ENCODE measurements at regions not wholly inside any gene's neighbourhood (a gene's known extent, or its start where the extent isn't known, plus 50 kb on each side); places are given as distances from the start of the nearest gene placed in this dataset.

DNA sequence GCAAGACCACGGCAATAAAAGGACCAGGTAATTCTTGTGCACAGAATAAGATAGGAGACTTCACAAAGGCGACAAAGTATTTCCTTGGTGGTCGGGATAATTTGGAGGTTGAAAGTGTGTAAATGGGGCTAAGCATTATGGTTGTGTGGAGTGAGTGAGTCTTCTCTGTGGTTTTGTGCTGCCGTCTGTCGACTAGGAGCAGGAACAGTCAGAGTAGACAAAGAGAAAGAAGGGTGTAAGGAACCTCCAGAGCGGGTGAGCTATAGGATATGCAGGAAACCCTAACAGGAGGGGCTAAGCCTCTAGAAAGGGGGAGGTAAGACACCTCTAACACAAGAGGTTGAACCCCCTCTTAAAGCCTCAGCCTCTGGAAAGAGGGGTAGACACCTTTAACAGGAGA, 201.6 kb downstream of the SH2D4B start:
- no peak for DNase-seq
- intact Hi-C loops (cut with DNase I): no loop called here
- no peak for ATAC-seq

DNA sequence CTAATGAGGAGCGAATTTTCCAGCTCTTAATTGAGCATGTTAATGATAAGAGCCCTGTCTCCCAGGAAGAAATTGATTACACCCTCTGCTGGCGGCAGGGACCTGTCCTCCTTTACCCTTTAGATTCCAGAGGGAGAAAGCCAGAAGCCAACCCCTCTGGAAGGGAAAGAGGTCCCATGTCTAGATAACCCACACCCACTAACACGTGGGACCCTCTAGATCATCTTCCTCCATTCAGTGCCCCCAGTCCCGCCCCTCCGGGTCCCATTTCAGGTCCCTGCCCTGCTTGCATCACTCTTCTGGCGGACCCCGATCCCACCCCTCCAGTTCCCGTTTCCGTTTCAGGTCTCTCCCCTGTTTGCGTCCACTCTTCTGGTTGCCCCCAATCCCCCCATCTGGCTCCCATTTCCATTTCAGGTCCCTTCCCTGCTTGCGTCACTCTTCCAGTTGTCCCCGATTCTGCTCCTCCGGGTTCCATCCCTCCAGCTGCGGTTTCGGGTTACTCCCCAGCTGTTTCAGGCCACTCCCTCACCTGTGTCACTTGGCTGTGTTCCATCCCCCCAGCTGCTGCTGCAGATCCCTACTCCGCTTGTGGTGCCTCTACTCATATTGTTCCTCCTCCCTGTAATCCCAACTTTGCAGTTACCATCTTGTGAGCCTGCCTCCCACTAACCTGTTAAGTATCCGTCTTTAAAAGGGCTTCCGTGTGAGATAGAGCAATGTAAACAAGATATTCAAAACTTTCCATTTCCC, 202.4 kb downstream of the SH2D4B start:
- ATAC-seq (no peak), DNase-seq (no peak)
- intact Hi-C loops (cut with DNase I): no loop called here

DNA sequence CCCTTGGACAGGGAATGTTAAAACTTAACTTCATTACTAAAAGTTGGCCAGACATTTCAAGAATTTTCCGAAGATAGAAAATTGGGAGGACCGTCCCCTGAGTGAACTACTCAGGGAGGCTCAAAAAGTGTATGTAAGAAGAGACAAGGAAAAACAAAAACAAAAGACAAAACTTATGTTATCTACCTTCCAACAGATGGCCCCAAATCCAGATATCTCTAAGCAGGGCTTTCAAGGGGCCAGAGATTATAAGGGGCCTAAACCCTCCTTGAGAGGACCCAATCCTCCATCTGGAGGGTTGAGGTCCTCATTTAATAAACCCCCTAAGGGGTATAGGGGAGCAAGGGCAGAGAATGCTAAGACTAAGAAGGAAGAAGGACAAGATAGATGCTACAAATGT, 203.6 kb downstream of the SH2D4B start:
- intact Hi-C loops (cut with DNase I): no loop called here
- ATAC-seq: no peak

DNA sequence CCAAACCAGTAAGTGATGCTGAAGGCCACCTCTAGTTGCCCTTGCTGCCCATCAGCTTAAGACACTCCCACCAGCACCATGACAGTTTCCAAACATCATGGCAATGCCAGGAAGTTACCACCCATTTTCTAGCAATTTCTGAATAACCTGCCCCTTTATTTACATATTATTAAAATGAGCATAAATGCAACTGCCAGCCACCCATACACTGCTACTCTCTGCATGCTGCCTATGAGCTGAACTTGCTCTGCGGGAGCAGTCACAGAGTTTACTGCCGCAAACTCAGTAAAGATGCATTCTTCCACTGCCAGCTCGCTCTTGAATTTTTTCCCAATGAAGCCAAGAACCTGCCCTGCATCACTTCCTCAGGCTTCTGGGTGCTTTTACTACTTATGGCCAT, 212.6 kb downstream of the SH2D4B start:
- ATAC-seq (no peak), DNase-seq (no peak)
- intact Hi-C loops (cut with DNase I): no loop called here

More for the DNA sequence above, 203.6 kb downstream of the SH2D4B start:
- no peak for DNase-seq

DNA sequence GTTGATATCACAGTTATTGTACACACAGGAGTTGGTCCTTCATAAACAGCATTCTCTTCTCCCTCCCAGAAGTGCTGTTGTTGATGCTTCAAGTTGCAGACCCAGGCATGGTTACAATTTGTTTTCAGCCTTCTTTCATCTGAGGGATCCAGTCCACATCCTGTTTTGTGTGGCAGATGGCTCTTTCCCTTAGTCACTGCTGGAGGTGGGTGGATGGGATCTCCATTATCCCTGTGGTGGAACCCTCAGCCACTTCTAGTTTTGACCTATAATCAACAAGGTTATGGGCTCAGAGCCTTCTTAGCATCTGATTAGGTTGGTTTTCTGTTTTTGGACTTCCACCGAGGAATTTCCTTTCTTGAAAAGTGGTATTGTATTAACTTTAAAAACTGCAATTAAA, 214.2 kb downstream of the SH2D4B start:
- intact Hi-C loops (cut with DNase I): no loop called here
- no peak for ATAC-seq
- DNase-seq: no peak

DNA sequence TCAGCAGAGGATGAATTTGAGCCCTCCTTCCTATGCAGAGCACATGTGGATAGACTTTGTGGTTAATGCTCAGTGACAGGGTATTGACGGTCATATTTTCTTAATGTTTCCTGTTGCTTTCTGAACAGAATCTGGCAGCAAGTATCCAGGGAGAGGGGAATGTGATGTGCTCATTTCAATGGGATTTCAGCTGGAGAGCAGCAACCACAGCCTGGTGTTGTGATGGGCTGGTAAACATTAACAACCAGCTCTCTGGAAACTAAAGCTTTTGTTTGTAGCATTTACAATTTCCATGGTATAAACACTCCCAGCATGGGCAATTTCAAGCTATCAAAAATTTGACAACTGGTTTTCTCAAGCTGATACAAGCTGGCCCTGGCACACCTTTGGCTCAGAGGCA, 215.9 kb downstream of the SH2D4B start:
- intact Hi-C loops (cut with DNase I): no loop called here
- DNase-seq: no peak
- no peak for ATAC-seq

DNA sequence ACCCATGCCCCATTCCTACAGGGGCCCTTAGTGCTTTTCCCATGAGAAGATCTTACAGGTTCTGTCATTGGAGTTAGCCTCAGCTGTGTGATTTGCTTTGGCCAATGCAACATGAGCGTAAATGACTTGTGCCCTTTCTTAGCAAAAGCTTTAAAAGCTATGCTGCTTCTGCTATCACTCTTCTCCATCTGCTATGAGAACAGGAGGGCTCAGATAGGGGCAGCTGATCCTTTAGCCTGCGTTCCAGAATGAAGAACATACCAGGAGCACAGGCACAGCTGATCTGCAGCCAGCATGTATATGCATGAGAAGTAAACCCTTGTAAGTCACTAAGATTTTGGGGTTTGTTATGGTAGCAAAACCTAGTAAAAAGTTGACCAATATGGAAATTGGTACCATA, 218.2 kb downstream of the SH2D4B start:
- intact Hi-C loops (cut with DNase I): no loop called here
- ATAC-seq (no peak), DNase-seq (no peak)

DNA sequence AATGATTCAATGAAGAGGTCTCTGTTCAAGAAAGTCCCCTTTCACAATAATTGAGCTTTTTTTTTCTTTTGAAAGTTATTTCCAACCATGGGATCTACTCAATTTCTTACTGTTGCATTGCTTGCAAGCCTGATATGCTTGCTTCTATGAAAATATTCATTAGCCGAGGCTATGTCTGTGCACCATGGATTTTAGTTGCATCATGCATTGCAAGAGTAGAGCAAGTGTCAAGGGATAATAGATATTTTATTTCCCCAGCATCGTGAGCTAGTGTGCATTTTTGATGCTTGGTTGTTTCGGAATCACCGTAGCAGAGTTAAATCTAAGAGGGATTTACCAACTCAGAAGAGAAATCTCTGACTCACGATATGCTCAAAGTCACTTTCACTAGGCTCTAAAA, 222.0 kb downstream of the SH2D4B start:
- intact Hi-C loops (cut with DNase I): no loop called here
- no peak for ATAC-seq
- DNase-seq: no peak

DNA sequence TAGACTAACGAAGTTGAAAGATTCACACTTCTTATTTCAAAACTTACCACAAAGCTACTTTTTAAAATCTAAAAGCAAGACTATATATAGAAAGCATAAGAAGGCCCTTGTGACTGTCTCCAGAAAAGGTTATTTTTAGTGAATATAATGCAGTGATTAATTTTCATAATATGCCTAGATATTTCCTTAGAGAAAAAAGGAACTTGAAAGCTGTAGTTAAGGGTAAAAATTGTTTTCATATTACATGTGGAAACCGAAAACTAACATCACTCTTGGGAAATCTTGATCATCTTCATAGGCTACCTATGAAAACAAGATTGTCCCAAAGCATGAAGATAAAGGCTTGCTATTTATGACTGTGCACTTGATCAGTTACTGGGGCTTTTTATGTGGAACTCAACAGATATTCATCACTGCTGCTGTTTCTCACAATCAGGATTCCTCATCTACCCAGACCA, 223.2 kb downstream of the SH2D4B start:
- intact Hi-C loops (cut with DNase I): no loop called here
- no peak for DNase-seq
- no peak for ATAC-seq

DNA sequence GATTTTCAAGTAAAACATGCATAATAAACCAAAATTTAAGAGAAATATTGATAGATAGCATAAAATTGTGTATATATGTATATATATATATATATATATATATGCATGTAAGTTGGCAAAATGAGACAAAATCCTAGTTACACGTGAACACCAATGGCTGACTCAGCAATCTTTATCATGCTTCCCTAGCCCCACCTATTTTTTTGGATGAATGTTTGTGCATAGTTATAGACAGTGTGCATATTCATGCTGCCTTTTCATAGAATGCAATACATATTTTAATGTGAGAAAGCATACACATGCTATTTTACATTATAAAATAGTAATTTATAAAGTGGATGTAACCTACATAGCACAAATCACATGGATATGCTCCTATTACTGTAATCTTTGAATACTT, 230.3 kb downstream of the SH2D4B start:
- intact Hi-C loops (cut with DNase I): no loop called here
- ATAC-seq (no peak), DNase-seq (no peak)

DNA sequence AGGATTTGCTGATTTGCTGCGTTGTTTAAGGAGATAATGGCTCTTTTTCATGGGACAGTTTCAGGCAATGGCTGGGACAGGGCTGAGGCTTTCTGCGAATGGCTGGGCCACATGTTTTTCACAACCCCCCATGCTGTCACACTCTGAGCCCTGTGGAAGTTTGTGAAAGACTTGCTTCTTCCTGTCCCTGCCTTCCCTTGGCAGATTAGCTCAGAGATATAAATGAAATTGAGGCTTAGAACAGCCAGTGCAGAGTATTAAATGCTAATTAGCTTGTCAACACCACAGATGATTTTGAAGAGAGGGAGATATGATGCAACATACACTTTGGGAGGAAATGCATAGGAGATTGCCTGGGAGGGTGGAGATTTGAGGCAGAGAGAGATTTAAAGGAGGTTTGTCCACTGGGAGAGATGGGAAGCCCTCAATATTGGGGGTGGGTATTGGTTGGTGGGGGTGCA, 232.0 kb downstream of the SH2D4B start:
- ATAC-seq: no peak
- no peak for DNase-seq
- intact Hi-C loops (cut with DNase I): no loop called here

DNA sequence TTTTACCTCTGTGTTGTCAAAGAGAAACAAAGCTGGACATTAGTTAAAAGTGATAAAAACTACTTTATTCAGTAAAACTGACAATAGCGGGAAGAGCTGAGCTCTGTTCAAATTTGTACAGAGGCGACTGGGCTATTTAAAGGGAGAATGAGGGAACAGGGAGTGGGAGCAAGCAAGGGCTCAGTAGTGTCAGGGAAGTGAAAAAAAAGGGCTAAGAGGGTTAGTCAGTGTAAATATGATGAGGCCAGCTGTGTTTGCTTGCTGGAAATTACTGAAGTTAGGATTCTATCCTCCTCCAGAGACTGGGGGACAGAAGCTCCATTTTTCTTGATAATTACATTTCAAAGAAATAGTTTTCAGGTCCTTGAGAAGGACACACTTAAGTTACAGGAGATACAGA, 232.5 kb downstream of the SH2D4B start:
- DNase-seq: no peak
- no peak for ATAC-seq
- intact Hi-C loops (cut with DNase I): no loop called here

DNA sequence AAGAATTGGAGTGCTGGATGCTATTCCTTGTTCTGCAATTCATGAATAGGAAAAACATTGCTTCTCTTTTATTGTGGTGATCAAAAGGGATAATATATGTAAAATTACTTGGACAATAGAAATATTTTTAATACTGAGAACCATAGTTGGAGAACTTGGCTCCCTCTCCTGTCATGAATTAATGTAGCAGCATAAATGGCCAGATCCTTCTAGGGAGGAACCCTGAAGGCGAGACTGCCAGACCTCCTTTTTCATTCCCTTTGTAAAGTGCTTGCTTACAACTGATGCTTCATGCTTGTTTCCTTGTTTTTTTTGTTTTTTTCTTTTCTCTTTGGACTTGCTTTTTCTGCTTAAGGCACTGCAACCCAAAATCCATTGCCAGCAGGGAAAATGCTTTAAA, 233.6 kb downstream of the SH2D4B start:
- ATAC-seq (no peak), DNase-seq (no peak)
- intact Hi-C loops (cut with DNase I): no loop called here

DNA sequence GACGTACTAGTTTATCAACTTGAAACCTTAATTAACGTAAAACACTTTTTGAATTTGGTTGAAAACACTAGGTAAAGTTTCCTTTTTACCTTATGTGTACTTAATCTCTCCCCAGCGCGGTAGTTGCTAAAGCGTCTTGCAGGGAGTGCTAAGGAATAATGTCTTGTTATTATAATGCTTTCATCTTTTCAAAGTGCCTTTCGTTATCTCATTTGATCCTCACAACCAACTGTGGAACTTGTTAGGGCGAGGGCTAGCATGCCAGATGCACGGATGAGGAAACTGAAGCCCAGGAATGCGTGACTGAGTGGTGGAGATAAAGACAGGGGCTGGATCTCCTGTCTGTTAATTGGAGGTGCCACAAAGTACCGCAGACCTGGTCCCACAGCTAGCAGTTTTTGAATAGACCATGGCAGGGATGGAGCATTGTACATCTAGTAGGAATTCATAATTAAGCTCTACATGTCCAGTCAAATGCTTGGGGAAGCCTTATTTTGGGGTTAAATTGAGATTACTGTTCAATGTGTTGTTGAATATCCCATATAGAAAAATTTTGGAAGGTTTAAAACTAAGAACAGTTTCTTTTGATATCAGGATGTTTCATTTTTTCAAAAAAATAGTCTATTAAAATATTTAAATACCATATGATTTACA, 234.3 kb downstream of the SH2D4B start:
- ATAC-seq (no peak), DNase-seq (no peak)
- intact Hi-C loops (cut with DNase I): no loop called here

DNA sequence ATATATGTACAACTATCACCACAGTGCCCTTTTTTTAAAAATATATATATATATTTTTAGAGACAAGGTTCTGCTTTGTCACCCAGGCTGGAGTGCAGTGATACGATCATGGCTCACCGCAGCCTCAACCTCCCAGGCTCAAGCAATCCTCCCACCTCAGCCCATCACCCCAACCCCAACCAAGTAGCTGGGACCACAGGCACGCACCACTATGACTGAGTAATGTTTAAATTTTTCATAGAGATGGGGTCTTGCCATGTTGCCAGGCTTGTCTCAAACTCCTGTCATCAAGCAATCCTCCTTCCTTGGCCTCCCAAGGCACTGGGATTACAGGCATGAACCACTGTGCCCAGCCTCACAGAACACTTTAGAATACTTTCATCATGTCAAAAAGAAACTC, 234.9 kb downstream of the SH2D4B start:
- DNase-seq: no peak
- no peak for ATAC-seq
- intact Hi-C loops (cut with DNase I): no loop called here

DNA sequence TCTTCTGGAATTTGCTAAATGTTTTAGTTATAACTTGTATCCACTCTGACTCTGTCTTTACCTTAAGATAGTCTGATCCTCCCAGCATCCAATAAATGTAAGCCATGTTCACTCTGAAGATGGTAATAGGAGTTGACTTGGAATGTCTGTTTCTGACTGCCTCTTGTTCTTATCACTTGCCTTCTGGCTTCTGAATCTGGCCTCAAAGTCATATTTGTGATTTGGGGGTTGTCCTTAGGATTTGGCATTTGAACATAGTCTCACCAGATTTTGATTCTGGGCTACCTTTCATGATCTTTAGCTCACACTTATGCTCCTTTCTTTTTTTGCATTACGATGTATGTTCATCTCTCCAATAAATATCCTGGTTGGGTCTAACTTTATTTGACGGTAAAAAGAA, 247.0 kb downstream of the SH2D4B start:
- DNase-seq (no peak), ATAC-seq (no peak)
- intact Hi-C loops (cut with DNase I): no loop called here

DNA sequence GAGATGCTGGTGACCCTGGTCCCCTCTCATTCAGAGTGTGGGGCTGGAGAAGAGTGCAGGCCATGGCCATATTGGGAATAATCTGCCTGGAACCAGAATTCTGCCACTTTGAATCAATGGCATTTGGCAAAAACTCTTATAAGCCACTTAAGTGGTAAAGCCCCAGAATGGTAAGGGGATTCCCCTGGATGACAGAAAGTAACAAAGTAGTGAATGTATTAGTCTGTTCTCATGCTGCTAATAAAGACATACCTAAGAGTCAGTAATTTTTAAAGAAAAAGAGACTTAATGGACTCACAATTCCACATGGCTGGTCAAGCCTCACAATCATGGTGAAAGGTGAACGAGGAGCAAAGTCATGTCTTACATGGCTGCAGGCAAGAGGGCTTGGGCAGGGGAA, 248.6 kb downstream of the SH2D4B start:
- ATAC-seq: no peak
- intact Hi-C loops (cut with DNase I): no loop called here
- no peak for DNase-seq

DNA sequence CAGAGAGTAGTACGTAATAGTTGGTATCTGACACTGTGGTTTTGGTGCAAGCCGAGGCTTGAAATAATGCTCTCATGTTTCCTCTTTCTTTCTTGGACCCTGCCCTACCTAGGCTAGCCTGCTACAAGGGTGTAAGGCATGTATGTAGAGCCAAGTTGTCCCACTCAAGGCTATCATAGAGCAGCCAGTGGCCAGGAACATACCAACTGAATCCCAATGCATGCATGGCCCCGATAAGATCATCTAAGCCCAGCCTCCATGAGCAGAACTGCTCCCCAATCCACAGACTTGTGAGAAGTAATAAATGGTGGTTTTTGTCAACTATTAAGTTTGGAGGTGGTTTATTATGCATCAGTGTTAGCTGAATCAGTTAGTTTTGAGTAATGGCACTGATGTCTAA, 250.2 kb downstream of the SH2D4B start:
- DNase-seq (no peak), ATAC-seq (no peak)
- intact Hi-C loops (cut with DNase I): no loop called here

DNA sequence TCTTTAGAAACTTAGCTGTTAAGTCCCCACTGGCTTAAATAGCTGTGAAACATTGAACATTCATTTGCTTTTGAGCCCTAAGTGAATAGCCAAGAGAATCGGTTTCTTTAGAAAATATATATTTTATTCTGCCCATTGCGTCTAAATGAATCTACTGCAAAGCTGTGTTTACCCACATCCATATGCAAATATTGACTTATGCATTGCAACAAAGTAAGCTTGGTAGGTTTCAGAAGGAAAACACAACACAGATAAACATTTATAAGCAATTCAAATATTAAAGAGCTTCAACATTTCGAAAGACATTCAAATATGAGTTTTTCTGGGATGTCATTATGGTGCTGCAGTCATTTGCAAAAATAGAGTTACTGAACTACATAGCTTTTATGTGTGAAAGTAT, 257.3 kb downstream of the SH2D4B start:
- intact Hi-C loops (cut with DNase I): no loop called here
- ATAC-seq: no peak

DNA sequence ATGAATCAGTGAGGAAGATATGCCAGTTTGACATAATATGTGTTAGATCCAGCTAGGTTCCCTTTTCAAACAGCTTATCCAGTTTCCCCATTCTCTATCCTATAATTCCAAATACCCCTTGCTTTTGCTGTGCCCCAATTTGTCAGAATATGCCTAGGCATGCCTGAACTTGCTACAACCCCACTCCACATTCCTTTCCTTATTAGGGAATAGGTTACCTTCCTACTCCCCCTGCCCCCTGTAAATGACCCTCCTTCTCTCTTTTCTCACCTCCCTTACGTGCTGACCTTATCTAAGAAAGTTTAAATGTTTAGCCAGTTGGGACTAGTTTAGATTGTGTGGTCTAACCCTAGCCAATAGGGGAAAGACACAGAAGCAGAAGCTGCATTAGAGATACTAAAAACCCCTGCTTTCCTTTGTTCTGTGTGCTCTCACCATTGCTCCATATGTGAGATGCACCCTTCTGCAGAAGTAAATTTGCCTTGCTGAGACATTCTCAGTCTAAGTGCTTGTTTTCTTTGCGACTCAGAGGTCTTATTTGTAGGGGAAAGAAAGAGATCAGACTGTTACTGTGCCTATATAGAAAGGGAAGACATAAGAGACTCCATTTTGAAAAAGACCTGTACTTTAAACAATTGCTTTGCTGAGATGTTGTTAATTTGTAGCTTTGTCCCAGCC, 267.8 kb downstream of the SH2D4B start:
- ATAC-seq: no peak
- DNase-seq: no peak
- intact Hi-C loops (cut with DNase I): no loop called here

More for the DNA sequence above, 257.3 kb downstream of the SH2D4B start:
- no peak for DNase-seq

Measured in left cardiac atrium (tissue), 4 donors.